ENCODE measurements at regions not wholly inside any gene's neighbourhood (a gene's known extent, or its start where the extent isn't known, plus 50 kb on each side); places are given as distances from the start of the nearest gene placed in this dataset.

DNA sequence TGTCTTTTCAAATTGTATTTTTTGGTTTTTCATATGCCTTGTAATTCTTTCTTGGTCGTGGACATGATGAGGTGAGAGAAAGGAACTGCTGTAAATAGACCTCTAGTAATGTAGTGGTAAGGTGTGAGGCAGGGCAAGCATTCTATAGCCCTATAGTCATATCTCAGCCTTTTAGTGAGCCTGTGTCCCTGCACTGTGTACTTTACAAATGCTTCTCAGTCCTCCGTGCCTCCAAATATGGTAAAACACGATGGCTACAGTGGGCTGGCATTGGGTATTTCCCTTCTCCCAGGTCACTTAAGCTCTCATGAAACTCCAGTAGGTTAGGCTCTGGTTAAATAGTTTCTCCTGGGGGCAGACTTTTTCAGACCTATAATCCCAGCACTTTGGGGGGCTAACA lies 57.9 kb upstream of the PLS3 start:
- H3K36me3 ChIP-seq (ENCODE audit: control insufficient read depth, insufficient read depth, low read length) = no peaks in the 10 kb centered on the region
- WGBS (ENCODE audit: insufficient coverage) = 52% methylated on average over 2 of the region's 3 CpGs
- DNase-seq (ENCODE audit: low read depth in 4 of 6, low spot score in 6 of 6) = no peak
- no peaks in the 10 kb centered on the region for H3K9me3 ChIP-seq (ENCODE audit: control insufficient read depth, insufficient read depth, low read length)
- peaks cover 15% of the 10 kb centered on the region for H3K27me3 ChIP-seq (ENCODE audit: control insufficient read depth, insufficient read depth, low read length)
- no peak overlapping the region for H3K27ac ChIP-seq (ENCODE audit: low read depth, low read length)
- no peaks in the 10 kb centered on the region for H3K4me1 ChIP-seq (ENCODE audit: control insufficient read depth, insufficient read depth, low read length)
- H3K4me3 ChIP-seq (ENCODE audit: low read depth, low read length) = no peak overlapping the region

DNA sequence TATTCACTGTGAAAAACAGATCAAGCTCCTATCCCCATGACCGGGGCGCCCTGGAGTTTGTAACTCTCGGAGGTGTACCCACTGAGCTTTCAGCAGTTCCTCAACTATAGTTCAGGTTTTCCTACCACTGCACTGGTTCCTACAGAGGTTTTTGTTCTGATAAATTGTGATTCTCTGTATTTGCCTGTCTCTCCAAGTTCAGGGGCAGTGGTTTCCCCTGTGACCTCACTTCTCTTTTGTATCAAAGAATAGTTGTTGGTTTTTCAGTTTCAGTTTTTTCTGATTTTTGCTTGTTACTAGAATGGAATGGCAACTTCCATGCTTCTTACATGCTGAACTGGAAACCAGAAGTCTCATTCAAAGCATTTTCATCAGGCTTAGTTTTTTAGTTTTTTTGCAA lies 56.8 kb upstream of the PLS3 start:
- Histone ChIP-seq H3K4me1 (ENCODE audit: control insufficient read depth, insufficient read depth, low read length) (no peaks in the 10 kb centered on the region), H3K27ac (ENCODE audit: low read depth, low read length) (no peak overlapping the region), H3K36me3 (ENCODE audit: control insufficient read depth, insufficient read depth, low read length) (no peaks in the 10 kb centered on the region), H3K27me3 (ENCODE audit: control insufficient read depth, insufficient read depth, low read length) (peaks cover 10% of the 10 kb centered on the region), H3K4me3 (ENCODE audit: low read depth, low read length) (no peak overlapping the region), H3K9me3 (ENCODE audit: control insufficient read depth, insufficient read depth, low read length) (no peaks in the 10 kb centered on the region)
- WGBS (ENCODE audit: insufficient coverage) = no CpG with 5 or more reads among the region's 3 CpGs
- no peak for DNase-seq (ENCODE audit: low read depth in 4 of 6, low spot score in 6 of 6)

Data from spinal cord (tissue), 9 donors.